SU-DHL-6 (cell line): ENCODE measurements at regions not wholly inside any gene's neighbourhood (a gene's known extent, or its start where the extent isn't known, plus 50 kb on each side); places are given as distances from the start of the nearest gene placed in this dataset.

Experiments used
- H2AFZ ChIP-seq: fragments of 200-600 bp; sonication (generic); 2 replicates; pipeline ENCODE4 v1.6.1; 2014; ENCODE audit warnings: low read depth, mild to moderate bottlenecking, moderate library complexity, mixed read lengths, antibody characterized with exemption, low read length; ENCODE audit not compliant: severe bottlenecking
- H3F3A ChIP-seq: fragments of 200-600 bp; shearing (Covaris generic); 2 replicates; pipeline ENCODE4 v1.6.0; 2016; ENCODE audit warnings: antibody characterized with exemption, mild to moderate bottlenecking; ENCODE audit not compliant: insufficient read depth
- H3K27ac ChIP-seq: fragments of 200-600 bp; sonication (generic); 2 replicates; pipeline ENCODE4 v1.5.1; 2016; ENCODE audit warnings: low read depth, mild to moderate bottlenecking, low read length, moderate library complexity, mixed read lengths
- H3K27me3 ChIP-seq: fragments of 200-600 bp; sonication (generic), shearing (Covaris generic); 2 replicates; pipeline ENCODE4 v1.6.0; 2014; ENCODE audit warnings: mild to moderate bottlenecking, low read length
- H3K36me3 ChIP-seq: fragments of 200-600 bp; sonication (generic); 2 replicates; pipeline ENCODE4 v1.6.1; 2014; ENCODE audit warnings: mild to moderate bottlenecking, low read length, mixed read lengths
- H3K4me2 ChIP-seq: fragments of 300-600, 200-600 bp; shearing (Covaris generic), sonication (generic); 2 replicates; pipeline ENCODE4 v1.6.0; 2014; ENCODE audit warnings: low read length, low read depth, mild to moderate bottlenecking; ENCODE audit not compliant: poor library complexity, severe bottlenecking
- H3K4me3 ChIP-seq: fragments of 200-600 bp; sonication (generic); 2 replicates; pipeline ENCODE4 v1.5.1; 2014; ENCODE audit warnings: antibody characterized with exemption, low read length, mild to moderate bottlenecking, mixed read lengths; ENCODE audit not compliant: insufficient read depth, poor library complexity, severe bottlenecking
- H3K79me2 ChIP-seq: fragments of 200-600 bp; sonication (generic); 2 replicates; pipeline ENCODE4 v1.6.1; 2014; ENCODE audit warnings: mild to moderate bottlenecking, low read length, moderate library complexity; ENCODE audit not compliant: insufficient read depth
- H3K9ac ChIP-seq: fragments of 200-600 bp; sonication (generic); 2 replicates; pipeline ENCODE4 v1.7.0; 2014; ENCODE audit warnings: mild to moderate bottlenecking, low read length
- H3K9me2 ChIP-seq: fragments of 200-600 bp; sonication (generic); replicated peaks from 2 replicates; pipeline ENCODE4 v1.6.1; 2014; ENCODE audit warnings: low read length; ENCODE audit not compliant: insufficient read depth
- H3K9me3 ChIP-seq: fragments of 200-600 bp; sonication (generic); 2 replicates; pipeline ENCODE4 v1.6.1; 2014; ENCODE audit warnings: low read length, mixed read lengths; ENCODE audit not compliant: insufficient read depth
- H4K20me1 ChIP-seq: fragments of 200-600 bp; sonication (generic); 2 replicates; pipeline ENCODE4 v1.6.1; 2014; ENCODE audit warnings: low read depth, mild to moderate bottlenecking, antibody characterized with exemption, low read length, moderate library complexity, mixed read lengths
- CTCF ChIP-seq: fragments of 200-600 bp; sonication (generic); IDR thresholded peaks from one replicate; pipeline ENCODE4 v1.5.1; 2017; ENCODE audit warnings: antibody characterized with exemption, mild to moderate bottlenecking, low read length, moderate library complexity; ENCODE audit not compliant: insufficient read depth, poor library complexity, severe bottlenecking
- EZH2phosphoT487 ChIP-seq: fragments of 200-600 bp; sonication (generic), shearing (Covaris generic); conservative IDR thresholded peaks from 2 replicates; pipeline ENCODE4 v1.6.1; 2018; ENCODE audit warnings: mild to moderate bottlenecking, antibody characterized with exemption, low read length, moderate library complexity, mixed read lengths

- H3K36me3 ChIP-seq: no peaks in the 10 kb centered on the region
- H3K9me2 ChIP-seq: no peaks in the 10 kb centered on the region
- no peaks in the 10 kb centered on the region for H3F3A ChIP-seq
- no peak overlapping the region for H3K27ac ChIP-seq
- no peaks in the 10 kb centered on the region for H3K9me3 ChIP-seq
- no peak overlapping the region for H3K4me3 ChIP-seq
- H3K79me2 ChIP-seq: no peaks in the 10 kb centered on the region
- H3K27me3 ChIP-seq: no peaks in the 10 kb centered on the region
- no peak overlapping the region for H3K9ac ChIP-seq
- no peak overlapping the region for H3K4me2 ChIP-seq
- no peaks in the 10 kb centered on the region for H4K20me1 ChIP-seq
- no peak overlapping the region for H2AFZ ChIP-seq
- no peak for TF ChIP-seq EZH2phosphoT487
- TF ChIP-seq CTCF: no peak
Measured at GRCh38 chr20:11172881-11173280, 499.1 kb upstream of the JAG1 start.

- Histone ChIP-seq H3K79me2 (no peaks in the 10 kb centered on the region), H3K27ac (no peak overlapping the region), H3K9me2 (no peaks in the 10 kb centered on the region; the same call in 1 of the 2 replicates), H2AFZ (no peak overlapping the region), H3K36me3 (no peaks in the 10 kb centered on the region), H4K20me1 (no peaks in the 10 kb centered on the region), H3K4me3 (no peak overlapping the region), H3K9me3 (no peaks in the 10 kb centered on the region), H3K9ac (no peak overlapping the region), H3K27me3 (no peaks in the 10 kb centered on the region), H3K4me2 (no peak overlapping the region), H3F3A (no peaks in the 10 kb centered on the region)
- TF ChIP-seq EZH2phosphoT487 (no peak), CTCF (no peak)
Measured at GRCh38 chr20:11173916-11174315, 500.1 kb upstream of the JAG1 start.

GRCh38 chr20:11174861-11175260, 501.1 kb upstream of the JAG1 start:
- no peaks in the 10 kb centered on the region for H4K20me1 ChIP-seq
- TF ChIP-seq CTCF (no peak), EZH2phosphoT487 (no peak)
- H3K79me2 ChIP-seq: no peaks in the 10 kb centered on the region
- H3K9ac ChIP-seq: no peak overlapping the region
- H3K4me2 ChIP-seq: no peak overlapping the region
- H2AFZ ChIP-seq: no peak overlapping the region
- H3K27ac ChIP-seq: no peak overlapping the region
- H3K9me2 ChIP-seq: no peaks in the 10 kb centered on the region; the same call in 1 of the 2 replicates
- H3K4me3 ChIP-seq: no peak overlapping the region
- no peaks in the 10 kb centered on the region for H3K9me3 ChIP-seq
- H3K27me3 ChIP-seq: no peaks in the 10 kb centered on the region
- H3K36me3 ChIP-seq: no peaks in the 10 kb centered on the region
- H3F3A ChIP-seq: no peaks in the 10 kb centered on the region
